ENCODE measurements at regions not wholly inside any gene's neighbourhood (a gene's known extent, or its start where the extent isn't known, plus 50 kb on each side); places are given as distances from the start of the nearest gene placed in this dataset.
"Not testable (repeated sequence)": the region's sequence is repeated elsewhere in the genome, so short reads cannot be mapped to it uniquely, and the experiment has no call there.

DNA sequence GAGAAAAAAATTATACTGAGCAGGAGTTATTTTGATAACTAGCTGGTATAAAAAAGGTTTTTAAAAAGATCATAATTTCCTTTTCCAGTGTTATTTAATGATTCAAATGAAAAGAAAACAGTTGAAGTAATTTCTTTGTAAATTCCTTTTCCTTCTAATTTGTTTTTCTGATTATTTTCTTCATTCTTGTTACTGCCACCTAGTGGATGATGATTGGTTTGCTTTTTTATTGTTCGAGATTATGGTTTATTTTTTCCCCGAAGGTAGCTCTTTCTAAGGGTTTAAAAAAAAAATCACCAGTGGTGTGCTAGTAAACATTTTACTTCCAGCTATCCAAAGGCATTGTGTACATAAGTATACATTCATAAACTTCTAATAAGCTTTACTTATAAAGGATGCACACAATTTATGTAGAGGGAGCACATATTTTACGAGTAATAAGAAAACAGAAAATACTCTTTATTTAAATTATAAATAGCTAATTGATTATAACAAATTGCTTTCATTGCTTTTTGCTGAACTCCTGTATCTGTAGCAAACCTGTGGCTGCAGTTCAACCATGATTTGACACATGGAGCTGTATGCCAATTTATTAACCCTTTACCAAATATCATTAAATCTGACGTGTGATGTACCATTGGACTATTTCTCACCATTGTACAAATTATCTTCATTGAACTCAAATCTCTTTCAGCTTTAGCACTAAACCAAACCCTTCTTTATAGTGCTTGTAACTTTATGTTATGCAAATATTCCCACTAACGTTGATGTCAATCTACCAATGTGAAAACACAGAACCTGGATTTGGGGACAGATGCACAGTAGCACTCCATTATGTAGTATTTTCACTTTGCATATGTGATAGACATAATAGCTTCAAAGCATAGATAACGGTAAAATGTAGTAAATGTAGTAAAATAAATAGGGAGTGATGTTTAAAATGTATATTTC lies 97.8 kb upstream of the ANK2 start:
- no peaks in the 10 kb centered on the region for H3K36me3 ChIP-seq (ENCODE audit: control insufficient read depth in 1 of 2, insufficient read depth in 2 of 2, low read length in 2 of 2)
- no peaks in the 10 kb centered on the region for H3K27me3 ChIP-seq (ENCODE audit: control insufficient read depth in 1 of 2, insufficient read depth in 2 of 2, low read length in 2 of 2)
- H3K27ac ChIP-seq (ENCODE audit: low read depth, low read length) = no peak overlapping the region
- no peak overlapping the region for H3K9ac ChIP-seq (ENCODE audit: low read depth in 1 of 2, low read length in 2 of 2)
- no peak overlapping the region for H3K4me3 ChIP-seq (ENCODE audit: low read depth in 1 of 2, low read length in 2 of 2)
- no peaks in the 10 kb centered on the region for H3K9me3 ChIP-seq (ENCODE audit: control insufficient read depth in 1 of 2, low read length in 2 of 2)
- no peaks in the 10 kb centered on the region for H3K4me1 ChIP-seq (ENCODE audit: control insufficient read depth in 1 of 2, insufficient read depth in 2 of 2, low read length in 2 of 2)

DNA sequence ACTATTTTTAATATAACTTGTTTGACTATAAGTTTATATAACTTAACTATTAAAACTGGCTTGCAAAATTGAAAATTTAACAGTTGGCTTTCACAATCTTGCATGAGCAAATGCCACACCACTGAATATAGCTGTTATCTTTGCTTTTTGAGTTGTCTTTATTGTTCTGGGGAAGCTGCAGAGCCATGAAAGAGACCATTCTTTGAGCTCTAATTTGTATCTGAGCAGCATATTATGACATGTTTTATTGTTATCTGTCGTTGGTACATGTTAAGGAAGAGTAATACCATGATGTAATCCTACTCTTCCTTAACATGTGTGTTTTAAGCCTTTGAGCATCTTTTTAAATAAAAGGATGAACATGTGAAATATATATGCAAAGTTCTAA lies 97.1 kb upstream of the ANK2 start:
- Histone ChIP-seq H3K27ac (ENCODE audit: low read depth, low read length) (no peak overlapping the region), H3K9me3 (ENCODE audit: control insufficient read depth in 1 of 2, low read length in 2 of 2) (no peaks in the 10 kb centered on the region), H3K27me3 (ENCODE audit: control insufficient read depth in 1 of 2, insufficient read depth in 2 of 2, low read length in 2 of 2) (no peaks in the 10 kb centered on the region), H3K4me1 (ENCODE audit: control insufficient read depth in 1 of 2, insufficient read depth in 2 of 2, low read length in 2 of 2) (no peaks in the 10 kb centered on the region), H3K36me3 (ENCODE audit: control insufficient read depth in 1 of 2, insufficient read depth in 2 of 2, low read length in 2 of 2) (no peaks in the 10 kb centered on the region), H3K9ac (ENCODE audit: low read depth in 1 of 2, low read length in 2 of 2) (no peak overlapping the region), H3K4me3 (ENCODE audit: low read depth in 1 of 2, low read length in 2 of 2) (no peak overlapping the region)

DNA sequence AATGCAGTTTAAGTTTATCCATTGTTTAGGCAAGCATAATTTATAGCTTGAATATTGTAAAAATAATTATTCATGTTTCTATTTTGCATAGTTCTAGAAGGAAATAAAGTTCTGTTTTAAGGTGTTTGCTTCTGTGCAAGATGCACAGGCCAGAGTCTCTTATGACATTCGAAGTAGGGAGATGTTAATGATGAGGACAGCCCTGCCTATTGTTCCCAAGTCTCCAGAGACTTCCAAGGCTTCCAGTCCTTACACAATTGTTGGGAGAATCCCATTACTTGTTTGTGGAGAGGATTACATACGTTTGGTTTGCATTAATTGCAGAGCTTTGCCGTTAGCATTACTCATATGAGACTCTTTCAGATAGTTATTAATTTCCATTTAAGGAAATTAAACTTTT lies 96.2 kb upstream of the ANK2 start:
- Histone ChIP-seq H3K9me3 (ENCODE audit: control insufficient read depth in 1 of 2, low read length in 2 of 2) (no peaks in the 10 kb centered on the region), H3K27ac (ENCODE audit: low read depth, low read length) (no peak overlapping the region), H3K4me3 (ENCODE audit: low read depth in 1 of 2, low read length in 2 of 2) (no peak overlapping the region)

DNA sequence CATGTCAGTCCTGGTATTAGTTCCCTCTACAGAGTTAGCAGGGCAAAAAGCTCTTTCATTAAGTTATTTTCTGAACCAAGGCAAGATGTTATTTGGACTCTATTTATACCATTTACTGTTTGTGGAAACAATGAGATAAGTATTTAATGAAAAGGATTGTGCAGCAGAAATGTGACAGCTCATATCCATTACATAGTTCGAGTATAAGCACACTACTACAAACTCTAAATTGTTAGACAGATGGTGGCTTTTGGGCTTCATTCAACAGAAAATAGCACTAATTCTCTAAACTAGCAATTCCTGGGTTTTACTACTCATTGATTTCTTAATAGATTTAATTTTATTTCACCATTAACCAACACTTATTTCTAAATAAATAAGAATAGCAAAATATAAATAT lies 95.2 kb upstream of the ANK2 start:
- Histone ChIP-seq H3K4me1 (ENCODE audit: control insufficient read depth in 1 of 2, insufficient read depth in 2 of 2, low read length in 2 of 2) (no peaks in the 10 kb centered on the region), H3K9ac (ENCODE audit: low read depth in 1 of 2, low read length in 2 of 2) (no peak overlapping the region), H3K36me3 (ENCODE audit: control insufficient read depth in 1 of 2, insufficient read depth in 2 of 2, low read length in 2 of 2) (no peaks in the 10 kb centered on the region), H3K9me3 (ENCODE audit: control insufficient read depth in 1 of 2, low read length in 2 of 2) (no peaks in the 10 kb centered on the region), H3K27ac (ENCODE audit: low read depth, low read length) (no peak overlapping the region), H3K4me3 (ENCODE audit: low read depth in 1 of 2, low read length in 2 of 2) (no peak overlapping the region), H3K27me3 (ENCODE audit: control insufficient read depth in 1 of 2, insufficient read depth in 2 of 2, low read length in 2 of 2) (no peaks in the 10 kb centered on the region)

More for the DNA sequence above, 96.2 kb upstream of the ANK2 start:
- H3K4me1 ChIP-seq (ENCODE audit: control insufficient read depth in 1 of 2, insufficient read depth in 2 of 2, low read length in 2 of 2) = no peaks in the 10 kb centered on the region
- no peaks in the 10 kb centered on the region for H3K27me3 ChIP-seq (ENCODE audit: control insufficient read depth in 1 of 2, insufficient read depth in 2 of 2, low read length in 2 of 2)
- H3K36me3 ChIP-seq (ENCODE audit: control insufficient read depth in 1 of 2, insufficient read depth in 2 of 2, low read length in 2 of 2) = no peaks in the 10 kb centered on the region
- no peak overlapping the region for H3K9ac ChIP-seq (ENCODE audit: low read depth in 1 of 2, low read length in 2 of 2)

DNA sequence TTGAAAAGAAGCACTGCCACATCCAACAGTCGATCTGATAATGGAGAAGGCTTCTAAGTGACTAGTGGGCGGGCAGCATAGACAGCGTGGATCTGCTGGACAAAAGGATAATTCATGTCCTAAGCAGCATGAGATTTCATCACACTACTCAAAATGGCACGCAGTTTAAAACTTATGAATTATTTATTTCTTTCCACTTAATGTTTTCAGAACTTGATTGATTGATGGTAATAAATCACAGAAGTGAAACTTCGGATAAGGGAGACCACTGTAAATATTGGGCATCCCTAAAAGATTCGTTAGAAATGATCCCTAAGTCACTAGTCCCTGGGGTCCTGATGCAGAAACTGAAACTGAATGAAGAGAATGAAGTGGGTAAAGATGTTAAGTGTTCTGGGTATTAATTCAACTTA lies 93.0 kb upstream of the ANK2 start:
- Histone ChIP-seq H3K27ac (ENCODE audit: low read depth, low read length) (no peak overlapping the region), H3K27me3 (ENCODE audit: control insufficient read depth in 1 of 2, insufficient read depth in 2 of 2, low read length in 2 of 2) (no peaks in the 10 kb centered on the region), H3K36me3 (ENCODE audit: control insufficient read depth in 1 of 2, insufficient read depth in 2 of 2, low read length in 2 of 2) (no peaks in the 10 kb centered on the region), H3K9me3 (ENCODE audit: control insufficient read depth in 1 of 2, low read length in 2 of 2) (no peaks in the 10 kb centered on the region), H3K9ac (ENCODE audit: low read depth in 1 of 2, low read length in 2 of 2) (no peak overlapping the region), H3K4me3 (ENCODE audit: low read depth in 1 of 2, low read length in 2 of 2) (no peak overlapping the region), H3K4me1 (ENCODE audit: control insufficient read depth in 1 of 2, insufficient read depth in 2 of 2, low read length in 2 of 2) (no peaks in the 10 kb centered on the region)

DNA sequence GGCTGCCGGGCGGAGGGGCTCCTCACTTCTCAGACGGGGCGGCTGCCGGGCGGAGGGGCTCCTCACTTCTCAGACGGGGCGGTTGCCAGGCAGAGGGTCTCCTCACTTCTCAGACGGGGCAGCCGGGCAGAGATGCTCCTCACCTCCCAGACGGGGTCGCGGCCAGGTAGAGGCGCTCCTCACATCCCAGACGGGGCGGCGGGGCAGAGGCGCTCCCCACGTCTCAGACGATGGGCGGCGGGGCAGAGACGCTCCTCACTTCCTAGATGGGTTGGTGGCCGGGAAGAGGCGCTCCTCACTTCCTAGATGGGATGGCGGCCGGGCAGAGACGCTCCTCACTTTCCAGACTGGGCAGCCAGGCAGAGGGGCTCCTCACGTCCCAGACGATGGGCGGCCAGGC lies 91.7 kb upstream of the ANK2 start:
- H3K4me1 ChIP-seq (ENCODE audit: control insufficient read depth in 1 of 2, insufficient read depth in 2 of 2, low read length in 2 of 2); H3K9ac ChIP-seq (ENCODE audit: low read depth in 1 of 2, low read length in 2 of 2): not testable (repeated sequence)

DNA sequence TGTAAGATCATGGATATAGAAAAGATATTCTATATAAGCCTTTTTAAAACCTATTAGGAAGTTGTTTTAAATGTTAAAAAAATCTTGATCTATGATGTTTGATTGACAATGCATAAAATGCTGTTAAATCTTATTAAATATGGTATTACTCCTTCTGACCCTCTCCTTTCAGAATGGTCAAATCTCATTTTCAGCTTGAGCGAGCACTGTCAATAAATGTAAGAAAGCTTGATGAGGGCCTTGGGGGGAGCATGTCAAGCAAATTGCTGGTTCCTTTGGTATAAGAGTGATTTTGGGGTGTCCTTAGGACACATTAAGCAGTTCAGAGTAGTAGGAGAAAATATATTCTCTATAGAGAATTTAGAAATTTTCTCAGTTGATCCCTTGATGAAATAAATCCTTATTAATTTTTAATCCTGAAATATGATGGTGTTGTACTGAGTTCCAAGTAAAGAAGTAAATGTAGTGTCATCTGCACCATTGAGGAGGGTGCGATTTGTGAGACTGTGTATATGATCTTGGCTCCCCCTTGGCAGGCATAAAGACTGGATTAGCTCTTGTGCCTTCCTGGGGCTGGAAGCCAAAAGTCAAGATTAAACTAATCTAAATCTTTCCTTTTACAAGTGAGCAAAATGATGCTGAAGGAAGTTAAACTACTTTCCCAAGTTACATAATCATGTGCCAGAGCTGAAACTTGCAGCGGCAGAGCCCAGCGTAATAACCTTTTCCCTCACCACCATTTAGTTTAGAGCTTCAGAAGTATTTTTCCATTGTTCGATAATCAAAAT lies 82.6 kb upstream of the ANK2 start:
- Histone ChIP-seq H3K36me3 (ENCODE audit: control insufficient read depth in 1 of 2, insufficient read depth in 2 of 2, low read length in 2 of 2) (no peaks in the 10 kb centered on the region), H3K27ac (ENCODE audit: low read depth, low read length) (no peak overlapping the region), H3K9ac (ENCODE audit: low read depth in 1 of 2, low read length in 2 of 2) (no peak overlapping the region), H3K4me3 (ENCODE audit: low read depth in 1 of 2, low read length in 2 of 2) (no peak overlapping the region), H3K9me3 (ENCODE audit: control insufficient read depth in 1 of 2, low read length in 2 of 2) (no peaks in the 10 kb centered on the region), H3K4me1 (ENCODE audit: control insufficient read depth in 1 of 2, insufficient read depth in 2 of 2, low read length in 2 of 2) (no peaks in the 10 kb centered on the region), H3K27me3 (ENCODE audit: control insufficient read depth in 1 of 2, insufficient read depth in 2 of 2, low read length in 2 of 2) (no peaks in the 10 kb centered on the region)

More for the DNA sequence above, 91.7 kb upstream of the ANK2 start:
- not testable (repeated sequence) for H3K27ac ChIP-seq (ENCODE audit: low read depth, low read length); H3K27me3 ChIP-seq (ENCODE audit: control insufficient read depth in 1 of 2, insufficient read depth in 2 of 2, low read length in 2 of 2); H3K36me3 ChIP-seq (ENCODE audit: control insufficient read depth in 1 of 2, insufficient read depth in 2 of 2, low read length in 2 of 2); H3K4me3 ChIP-seq (ENCODE audit: low read depth in 1 of 2, low read length in 2 of 2); H3K9me3 ChIP-seq (ENCODE audit: control insufficient read depth in 1 of 2, low read length in 2 of 2)

DNA sequence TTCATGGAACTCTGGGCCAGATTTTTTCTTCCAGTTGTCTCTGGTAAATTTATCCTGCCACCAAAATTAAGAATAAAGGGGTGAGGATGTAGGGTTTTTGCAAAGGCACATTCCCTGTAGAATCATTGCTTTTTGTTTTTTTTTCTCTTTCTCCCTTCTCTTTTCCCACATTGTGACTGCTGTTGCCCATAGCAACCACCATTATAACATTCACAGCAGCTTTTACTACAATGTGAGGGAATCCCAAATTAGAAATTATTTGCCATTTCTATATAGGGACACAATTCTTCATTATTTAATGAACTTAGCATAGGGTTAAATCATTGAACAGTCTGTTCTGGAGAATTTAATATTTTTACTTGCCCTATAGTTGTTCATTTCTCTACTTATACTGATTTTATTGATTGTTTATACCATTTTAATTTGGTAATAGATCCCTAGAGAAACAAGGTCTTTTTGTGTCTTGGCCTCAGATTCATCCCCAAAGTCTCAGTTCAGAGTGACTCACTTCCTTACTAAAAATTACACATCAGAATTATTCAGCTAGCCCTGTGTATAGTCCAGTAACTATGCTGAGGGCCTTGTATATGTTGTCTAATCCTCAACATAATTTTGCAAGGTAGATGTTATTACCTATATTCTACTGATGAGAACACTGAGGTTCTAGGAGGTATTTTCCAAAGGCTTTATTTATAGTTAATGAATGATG lies 80.8 kb upstream of the ANK2 start:
- no peaks in the 10 kb centered on the region for H3K4me1 ChIP-seq (ENCODE audit: control insufficient read depth in 1 of 2, insufficient read depth in 2 of 2, low read length in 2 of 2)
- no peaks in the 10 kb centered on the region for H3K36me3 ChIP-seq (ENCODE audit: control insufficient read depth in 1 of 2, insufficient read depth in 2 of 2, low read length in 2 of 2)
- no peak overlapping the region for H3K27ac ChIP-seq (ENCODE audit: low read depth, low read length)
- H3K9me3 ChIP-seq (ENCODE audit: control insufficient read depth in 1 of 2, low read length in 2 of 2) = no peaks in the 10 kb centered on the region
- H3K27me3 ChIP-seq (ENCODE audit: control insufficient read depth in 1 of 2, insufficient read depth in 2 of 2, low read length in 2 of 2) = no peaks in the 10 kb centered on the region
- no peak overlapping the region for H3K4me3 ChIP-seq (ENCODE audit: low read depth in 1 of 2, low read length in 2 of 2)
- no peak overlapping the region for H3K9ac ChIP-seq (ENCODE audit: low read depth in 1 of 2, low read length in 2 of 2)

DNA sequence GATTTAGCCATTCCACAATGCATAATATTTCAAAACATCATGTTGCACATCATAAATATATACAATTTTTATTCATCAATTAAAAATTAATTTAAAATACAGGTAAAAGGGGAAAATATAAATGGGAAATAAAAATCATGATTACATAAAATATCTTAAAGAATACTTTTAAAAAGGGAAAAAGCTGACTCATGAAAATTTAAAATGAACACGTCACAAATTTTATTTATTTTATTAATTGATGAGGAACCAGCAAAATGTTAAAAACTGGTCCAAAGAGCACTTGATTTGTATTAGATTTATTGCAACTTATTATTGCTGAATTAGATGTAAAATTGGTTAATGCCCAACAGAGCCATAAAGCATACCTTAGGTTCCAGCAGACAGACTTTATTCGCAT lies 78.5 kb upstream of the ANK2 start:
- H3K36me3 ChIP-seq (ENCODE audit: control insufficient read depth in 1 of 2, insufficient read depth in 2 of 2, low read length in 2 of 2) = no peaks in the 10 kb centered on the region
- H3K4me3 ChIP-seq (ENCODE audit: low read depth in 1 of 2, low read length in 2 of 2) = no peak overlapping the region
- no peak overlapping the region for H3K9ac ChIP-seq (ENCODE audit: low read depth in 1 of 2, low read length in 2 of 2)
- H3K9me3 ChIP-seq (ENCODE audit: control insufficient read depth in 1 of 2, low read length in 2 of 2) = no peaks in the 10 kb centered on the region
- H3K27ac ChIP-seq (ENCODE audit: low read depth, low read length) = no peak overlapping the region
- no peaks in the 10 kb centered on the region for H3K27me3 ChIP-seq (ENCODE audit: control insufficient read depth in 1 of 2, insufficient read depth in 2 of 2, low read length in 2 of 2)
- no peaks in the 10 kb centered on the region for H3K4me1 ChIP-seq (ENCODE audit: control insufficient read depth in 1 of 2, insufficient read depth in 2 of 2, low read length in 2 of 2)

DNA sequence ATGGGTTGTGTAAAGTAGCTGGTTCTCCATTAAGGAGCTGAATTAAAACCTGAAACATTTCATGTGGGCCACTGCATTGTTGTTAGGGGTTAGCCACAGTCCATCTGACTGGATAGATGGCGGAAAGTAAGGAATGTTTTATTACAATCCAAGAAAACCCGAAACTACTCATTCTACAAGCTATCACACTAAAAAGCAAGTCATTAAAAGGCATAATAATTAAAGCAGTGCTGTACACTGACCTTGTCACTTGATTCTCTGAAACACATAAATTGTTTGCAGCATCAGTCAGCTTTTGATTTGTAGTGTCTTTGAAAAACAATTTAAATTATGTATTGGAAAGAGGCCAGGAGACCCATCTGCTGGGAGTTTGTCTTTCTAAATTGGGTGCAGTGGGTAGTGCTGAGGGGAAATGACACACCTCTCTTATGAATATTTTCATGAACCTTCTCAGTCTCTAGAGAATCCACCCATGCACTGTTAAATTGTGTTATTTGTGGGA lies 75.7 kb upstream of the ANK2 start:
- Histone ChIP-seq H3K9ac (ENCODE audit: low read depth in 1 of 2, low read length in 2 of 2) (no peak overlapping the region), H3K36me3 (ENCODE audit: control insufficient read depth in 1 of 2, insufficient read depth in 2 of 2, low read length in 2 of 2) (no peaks in the 10 kb centered on the region), H3K4me3 (ENCODE audit: low read depth in 1 of 2, low read length in 2 of 2) (no peak overlapping the region), H3K4me1 (ENCODE audit: control insufficient read depth in 1 of 2, insufficient read depth in 2 of 2, low read length in 2 of 2) (no peaks in the 10 kb centered on the region), H3K9me3 (ENCODE audit: control insufficient read depth in 1 of 2, low read length in 2 of 2) (no peaks in the 10 kb centered on the region), H3K27ac (ENCODE audit: low read depth, low read length) (no peak overlapping the region), H3K27me3 (ENCODE audit: control insufficient read depth in 1 of 2, insufficient read depth in 2 of 2, low read length in 2 of 2) (no peaks in the 10 kb centered on the region)
